HG02870 (cell line): ENCODE measurements at regions not wholly inside any gene's neighbourhood (a gene's known extent, or its start where the extent isn't known, plus 50 kb on each side); places are given as distances from the start of the nearest gene placed in this dataset.
"Not testable (repeated sequence)": the region's sequence is repeated elsewhere in the genome, so short reads cannot be mapped to it uniquely, and the experiment has no call there.

ENCODE experiments used
- ATAC-seq: cut with Tn5 transposase; IDR thresholded peaks from one replicate; pipeline ENCODE4 v1.9.1; 2021; ENCODE audit warnings: mild to moderate bottlenecking, moderate library complexity; ENCODE audit not compliant: unreplicated experiment

DNA sequence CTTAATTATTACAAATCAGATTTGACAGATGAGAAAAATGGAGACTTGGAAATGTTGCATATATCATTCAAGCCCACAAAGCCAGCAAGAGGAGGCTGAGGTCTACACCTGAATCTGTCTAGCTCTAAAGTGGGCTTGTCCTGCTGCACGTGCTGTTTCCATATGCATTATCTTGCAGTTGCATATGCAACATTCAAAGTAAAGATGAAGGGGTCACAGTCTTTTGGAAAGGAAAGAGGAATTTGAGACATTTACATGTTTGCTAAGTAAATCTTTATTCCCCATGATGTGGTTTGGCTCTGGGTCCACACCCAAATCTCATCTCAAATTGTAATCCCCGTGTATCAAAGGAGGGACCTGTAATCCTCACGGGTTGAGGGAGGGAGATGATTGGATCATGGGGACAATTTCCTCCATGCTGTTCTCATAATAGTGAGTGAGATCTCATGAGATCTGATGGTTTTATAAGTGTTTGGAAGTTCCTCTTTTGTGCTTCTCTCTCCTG is 98.3 kb downstream of the BACH1 start:
- ATAC-seq: no peak

GRCh38 chr21:29403301-29403700 is 104.6 kb downstream of the BACH1 start:
- ATAC-seq: no peak

DNA sequence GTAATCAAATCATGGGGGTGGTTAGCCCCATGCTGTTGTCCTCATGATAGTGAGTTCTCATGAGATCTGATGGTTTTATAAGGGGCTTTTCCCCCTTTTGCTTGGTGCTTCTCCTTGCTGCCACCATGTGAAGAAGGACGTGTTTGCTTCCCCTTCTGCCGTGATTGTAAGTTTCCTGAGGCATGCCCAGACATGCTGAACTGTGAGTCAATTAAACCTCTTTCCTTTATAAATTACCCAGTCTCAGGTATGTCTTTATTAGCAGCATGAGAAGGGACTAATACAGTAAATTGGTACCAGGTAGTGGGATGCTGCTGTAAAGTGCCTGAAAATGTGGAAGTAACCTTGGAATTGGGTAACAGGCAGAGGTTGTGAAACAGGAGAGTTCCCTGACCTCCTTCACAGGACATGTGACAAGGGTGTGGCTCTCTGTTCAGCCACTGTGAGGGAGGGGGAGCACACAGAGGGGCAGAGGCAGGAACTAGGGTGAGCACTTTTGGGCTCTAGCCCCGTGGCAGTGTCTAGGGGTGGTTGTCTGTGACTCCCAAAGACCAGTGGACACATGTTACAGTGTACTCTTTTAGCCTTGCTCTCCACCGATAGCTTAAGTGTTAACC is 105.3 kb downstream of the BACH1 start:
- ATAC-seq: no peak

DNA sequence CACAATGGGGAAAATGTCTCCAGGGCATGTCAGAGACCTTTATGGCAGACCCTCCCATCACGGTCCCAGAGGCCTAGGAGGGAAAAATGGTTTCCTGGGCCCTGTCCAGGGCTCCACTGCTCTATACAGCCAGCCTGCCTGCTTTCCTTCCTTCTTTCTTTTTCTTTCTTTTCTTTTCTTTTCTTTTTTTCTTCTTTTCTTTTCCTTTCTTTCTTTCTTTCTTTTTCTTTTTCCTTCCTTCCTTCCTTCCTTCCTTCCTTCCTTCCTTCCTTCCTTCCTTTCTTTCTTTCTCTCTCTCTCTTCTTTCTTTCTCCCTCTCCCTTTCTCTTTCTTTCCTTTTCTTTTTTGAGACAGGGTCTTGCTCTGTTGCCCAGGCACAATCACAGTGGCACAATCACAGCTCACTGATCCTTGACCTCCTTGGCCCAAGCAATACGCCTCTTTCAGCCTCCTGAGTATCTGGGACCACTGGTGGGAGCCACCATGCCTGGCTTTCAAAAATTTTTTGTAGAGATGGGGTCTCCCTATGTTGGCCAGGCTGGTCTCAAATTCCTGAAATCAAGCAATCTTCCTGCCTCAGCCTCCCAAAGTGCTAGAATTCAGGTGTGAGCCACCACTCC is 106.9 kb downstream of the BACH1 start:
- no peak for ATAC-seq

- ATAC-seq: no peak
These were observed 107.7 kb downstream of the BACH1 start for GRCh38 chr21:29406385-29406784.

DNA sequence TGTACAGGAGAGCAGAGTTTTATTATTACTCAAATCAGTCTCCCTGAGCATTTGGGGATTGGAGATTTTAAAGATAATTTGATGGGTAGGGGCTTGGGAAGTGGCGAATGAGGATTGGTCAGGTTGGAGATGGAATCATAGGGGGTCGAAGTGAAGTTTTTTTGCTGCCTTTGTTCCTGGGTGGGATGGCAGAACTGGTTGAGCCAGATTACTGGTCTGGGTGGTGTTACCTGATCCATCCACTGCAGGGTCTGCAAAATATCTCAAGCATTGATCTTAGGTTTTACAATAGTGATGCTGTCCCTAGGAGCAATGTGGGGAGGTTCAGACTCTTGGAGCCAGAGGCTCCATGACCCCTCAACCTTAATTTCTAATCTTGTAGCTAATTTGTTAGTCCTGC is 108.8 kb downstream of the BACH1 start:
- no peak for ATAC-seq

DNA sequence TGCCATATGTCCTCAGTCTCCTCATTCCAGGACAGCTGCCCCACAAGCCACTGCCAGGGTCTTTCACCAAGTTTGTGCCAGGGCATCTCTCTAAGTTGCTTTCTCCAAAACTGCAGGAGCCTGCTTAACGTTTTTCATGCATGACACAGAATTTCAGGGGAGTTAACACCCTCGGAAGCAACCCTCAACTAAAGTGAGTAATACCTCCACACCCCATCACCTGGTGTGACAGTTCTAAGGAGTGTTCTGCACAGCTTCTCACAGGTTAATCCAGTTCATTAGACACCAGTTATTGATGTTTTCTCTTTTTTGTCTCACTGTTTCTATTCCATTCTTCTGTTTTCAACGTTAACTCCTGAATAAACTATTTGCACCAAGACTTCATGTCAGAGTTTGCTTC is 115.0 kb downstream of the BACH1 start:
- ATAC-seq: no peak

DNA sequence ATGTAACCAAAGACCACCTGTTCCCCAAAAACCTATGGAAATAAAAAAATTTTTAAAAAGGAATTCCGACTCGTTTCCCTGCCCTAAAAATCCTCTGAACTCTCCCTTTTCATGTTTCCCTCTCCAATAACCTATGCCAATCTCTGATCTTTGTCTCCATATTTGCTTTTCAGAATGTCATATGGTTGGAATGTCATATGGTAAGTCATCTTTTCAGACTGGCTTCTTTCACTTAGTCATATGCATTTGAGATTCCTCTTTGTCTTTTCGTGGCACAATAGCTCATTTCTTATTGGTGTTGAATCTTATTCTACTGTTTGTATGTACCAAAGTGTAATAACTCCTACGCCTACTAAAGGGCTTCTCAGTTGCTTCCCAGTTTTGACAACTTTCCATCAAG is 117.5 kb downstream of the BACH1 start:
- ATAC-seq: no peak

- peak; percentile 78 for ATAC-seq
These were observed 120.1 kb downstream of the BACH1 start for GRCh38 chr21:29418813-29419212.

- no peak for ATAC-seq
These were observed 120.7 kb downstream of the BACH1 start for GRCh38 chr21:29419422-29419821.

DNA sequence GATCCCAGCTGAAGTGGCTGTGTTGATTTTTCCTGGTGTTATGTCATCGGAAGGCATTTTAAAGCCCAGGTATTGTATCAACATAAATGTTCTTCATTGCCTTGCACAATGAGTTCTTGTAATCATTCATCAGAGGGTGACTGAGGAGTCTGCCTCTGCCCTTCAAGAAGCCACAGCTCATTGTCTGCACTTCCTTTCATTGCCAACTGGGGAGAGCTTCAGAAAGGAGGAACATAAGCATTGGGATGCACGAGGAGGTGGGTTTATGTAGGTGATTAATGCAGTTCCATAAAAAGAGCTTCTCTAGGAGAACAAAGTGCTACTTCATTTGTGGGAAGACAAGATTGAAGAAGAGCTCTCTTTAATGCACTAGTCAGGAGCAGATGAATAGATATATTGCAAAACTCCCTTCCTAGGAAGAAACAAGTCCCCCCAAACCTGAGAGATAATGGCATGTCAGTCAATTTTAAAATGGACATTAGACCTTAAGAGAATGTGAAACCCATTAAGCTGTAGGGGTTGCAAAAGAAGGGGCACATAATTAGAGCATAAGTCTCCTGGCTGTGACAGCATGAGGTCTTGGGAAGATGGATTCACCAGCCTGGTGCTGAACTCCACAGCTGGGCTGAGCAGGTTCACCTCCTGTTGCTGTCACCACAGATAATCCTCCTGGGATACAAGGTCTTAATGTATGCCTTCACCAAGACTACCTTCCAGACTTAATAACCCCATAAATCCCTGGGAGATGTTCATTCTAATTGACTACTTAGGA is 124.6 kb downstream of the BACH1 start:
- ATAC-seq: no peak

DNA sequence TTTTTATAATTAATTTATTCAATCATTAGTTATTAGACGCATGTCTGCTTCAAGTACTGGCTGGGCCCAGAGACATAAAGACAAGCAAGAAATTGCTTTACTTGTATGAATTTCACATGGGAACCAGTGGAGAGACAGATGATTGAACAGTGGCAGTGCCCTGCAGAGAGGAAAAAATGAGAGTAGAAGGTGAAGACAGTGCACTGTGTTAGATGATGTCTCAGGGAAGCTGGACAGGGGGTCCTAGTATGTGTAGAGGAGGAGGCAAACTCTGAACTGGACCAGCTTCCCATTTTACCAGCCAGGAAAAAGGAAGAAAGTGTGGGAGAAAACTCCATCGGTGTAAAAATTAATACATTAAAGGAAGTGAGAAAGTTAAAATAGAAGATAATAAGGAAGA is 126.0 kb downstream of the BACH1 start:
- no peak for ATAC-seq

GRCh38 chr21:29429218-29429617 is 130.5 kb downstream of the BACH1 start:
- no peak for ATAC-seq

- ATAC-seq: no peak
These were observed 131.3 kb downstream of the BACH1 start for GRCh38 chr21:29430030-29430429.

DNA sequence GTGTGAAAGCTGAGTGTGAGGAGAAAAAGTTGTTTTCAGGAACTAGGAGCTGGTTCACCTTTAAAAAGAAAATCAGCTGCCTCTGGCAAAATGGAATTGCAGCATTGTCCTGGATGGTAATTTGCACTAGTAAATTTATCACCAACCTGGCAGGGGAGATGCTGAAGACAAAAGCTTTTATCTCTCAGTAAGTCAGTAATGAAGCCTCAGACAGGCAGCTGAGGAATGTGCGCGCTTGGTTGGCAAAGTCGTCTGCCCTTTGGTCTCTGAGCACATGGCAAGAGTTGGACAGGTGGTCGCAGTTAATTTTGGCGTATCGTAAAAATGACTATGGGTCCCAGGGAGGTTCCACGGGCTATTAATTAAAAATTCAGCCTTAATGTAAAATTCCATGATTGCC is 131.9 kb downstream of the BACH1 start:
- ATAC-seq: no peak

GRCh38 chr21:29431178-29431577 is 132.5 kb downstream of the BACH1 start:
- ATAC-seq: no peak

- ATAC-seq: no peak
These were observed 133.0 kb downstream of the BACH1 start for GRCh38 chr21:29431680-29432079.

GRCh38 chr21:29433366-29434059 is 134.8 kb downstream of the BACH1 start:
- no peak for ATAC-seq

- ATAC-seq: no peak
These were observed 135.4 kb downstream of the BACH1 start for GRCh38 chr21:29434081-29434480.

GRCh38 chr21:29434982-29435381 is 136.3 kb downstream of the BACH1 start:
- ATAC-seq: not testable (repeated sequence)

GRCh38 chr21:29436143-29436542 is 137.4 kb downstream of the BACH1 start:
- ATAC-seq: no peak
